Left lung (tissue), 4 donors: ENCODE measurements at regions not wholly inside any gene's neighbourhood (a gene's known extent, or its start where the extent isn't known, plus 50 kb on each side); places are given as distances from the start of the nearest gene placed in this dataset.
A peak's percentile ranks its signal among the peaks of the same experiment; 100 is the strongest.
"Not testable (repeated sequence)": the region's sequence is repeated elsewhere in the genome, so short reads cannot be mapped to it uniquely, and the experiment has no call there.

ENCODE experiments used
- ATAC-seq: fragments of 200-7000 bp; cut with Tn5 transposase; one replicate; pipeline ENCODE4 v1.9.1; 2020; ENCODE audit warnings: moderate library complexity
- DNase-seq, 4 donors: peaks; one replicate each; pipeline ENCODE4 v3.0.0-alpha.2; 2013 to 2020
- H3K27ac ChIP-seq, 2 donors: fragments of 200-600 bp; sonication (generic) in 1 of 2; one replicate each; pipeline versions ENCODE4 v1.5.0 to v1.8.0; 2020 to 2021
- H3K27me3 ChIP-seq, 2 donors: fragments of 200-600 bp; sonication (generic) in 1 of 2; one replicate each; pipeline versions ENCODE4 v1.5.0 to v1.8.0; 2020 to 2021
- H3K36me3 ChIP-seq, 2 donors: fragments of 200-600 bp; sonication (generic) in 1 of 2; one replicate each; pipeline versions ENCODE4 v1.5.0 to v1.8.0; 2020 to 2021
- H3K4me1 ChIP-seq, 2 donors: fragments of 200-600 bp; one replicate each; pipeline ENCODE4 v1.8.0; 2021
- H3K4me3 ChIP-seq, 2 donors: fragments of 200-600 bp; sonication (generic) in 1 of 2; one replicate each; pipeline versions ENCODE4 v1.5.0 to v1.8.0; 2020 to 2021; ENCODE audit warnings: mild to moderate bottlenecking in 1 of 2
- H3K9me3 ChIP-seq, 2 donors: fragments of 200-600 bp; sonication (generic) in 1 of 2; one replicate each; pipeline versions ENCODE4 v1.5.0 to v1.8.0; 2020 to 2021
- CTCF ChIP-seq, 2 donors: fragments of 200-600 bp; sonication (generic) in 1 of 2; IDR thresholded peaks; one replicate each; pipeline versions ENCODE4 v1.5.0 to v1.8.0; 2021; ENCODE audit warnings: antibody characterized with exemption in 2 of 2
- intact Hi-C, 2 donors: fragments of 100-400 bp; cut with DNase I; formaldehyde crosslinking; loops; one replicate each; pipeline versions ENCODE4 v1.11.2 to v1.14.2; 2022
- donor health status: DM: no; HTN: yes; CAD: no.
- donor health status: DM: no; HTN: no; CAD: no.

GRCh38 chr2:13266166-13266565 lies 549.4 kb downstream of the TRIB2 start:
- Histone ChIP-seq H3K4me1 (no peaks in the 10 kb centered on the region), H3K4me3 (no peak overlapping the region), H3K9me3 (no peaks in the 10 kb centered on the region), H3K36me3 (no peaks in the 10 kb centered on the region), H3K27me3 (no peaks in the 10 kb centered on the region), H3K27ac (no peak overlapping the region)
- intact Hi-C loops, result no loop called here
- ATAC-seq (no peak), DNase-seq (no peak)
- TF ChIP-seq CTCF (IDR thresholded peaks at IDR 0.05), result no peak

GRCh38 chr2:13284688-13285087 lies 568.0 kb downstream of the TRIB2 start:
- no peak overlapping the region for H3K4me3 ChIP-seq
- DNase-seq, result peak in 1 of 4 donors; percentile 51
- ATAC-seq, result no peak
- intact Hi-C loops, result no loop called here
- H3K4me1 ChIP-seq, result no peaks in the 10 kb centered on the region
- no peak overlapping the region for H3K27ac ChIP-seq
- H3K27me3 ChIP-seq, result no peaks in the 10 kb centered on the region
- no peak for TF ChIP-seq CTCF (IDR thresholded peaks at IDR 0.05)
- no peaks in the 10 kb centered on the region for H3K9me3 ChIP-seq
- H3K36me3 ChIP-seq, result no peaks in the 10 kb centered on the region

- no peak for TF ChIP-seq CTCF (IDR thresholded peaks at IDR 0.05)
- Histone ChIP-seq H3K27me3 (no peaks in the 10 kb centered on the region), H3K36me3 (no peaks in the 10 kb centered on the region), H3K9me3 (no peaks in the 10 kb centered on the region), H3K27ac (no peak overlapping the region), H3K4me3 (no peak overlapping the region), H3K4me1 (no peaks in the 10 kb centered on the region)
- DNase-seq, result no peak
- intact Hi-C loops, result no loop called here
- ATAC-seq, result no peak
Observed at GRCh38 chr2:13289310-13289709, 572.6 kb downstream of the TRIB2 start.

GRCh38 chr2:13308478-13308805 lies 591.7 kb downstream of the TRIB2 start:
- not testable (repeated sequence) for H3K27ac ChIP-seq, ATAC-seq, H3K36me3 ChIP-seq

GRCh38 chr2:13308989-13309388 lies 592.3 kb downstream of the TRIB2 start:
- Histone ChIP-seq H3K4me1 (no peaks in the 10 kb centered on the region), H3K36me3 (no peaks in the 10 kb centered on the region), H3K27me3 (no peaks in the 10 kb centered on the region), H3K4me3 (no peak overlapping the region), H3K27ac (no peak overlapping the region), H3K9me3 (peaks cover 0 to 28% of the 10 kb centered on the region in 2 donors)
- no peak for TF ChIP-seq CTCF (IDR thresholded peaks at IDR 0.05)
- no peak for ATAC-seq
- no peak for DNase-seq
- intact Hi-C loops, result no loop called here

More at GRCh38 chr2:13308478-13308805, 591.7 kb downstream of the TRIB2 start:
- DNase-seq, result peak in 1 of 4 donors; percentile 68
- H3K4me3 ChIP-seq, H3K27me3 ChIP-seq, intact Hi-C loops, H3K4me1 ChIP-seq: not testable (repeated sequence)
- H3K9me3 ChIP-seq, result peaks cover 0 to 28% of the 10 kb centered on the region in 2 donors

GRCh38 chr2:13332060-13332459 lies 615.3 kb downstream of the TRIB2 start:
- Histone ChIP-seq H3K4me1 (no peaks in the 10 kb centered on the region), H3K4me3 (no peak overlapping the region), H3K9me3 (peaks cover 0 to 3% of the 10 kb centered on the region in 2 donors), H3K36me3 (no peaks in the 10 kb centered on the region), H3K27ac (no peak overlapping the region), H3K27me3 (no peaks in the 10 kb centered on the region)
- no peak for ATAC-seq
- intact Hi-C loops, result no loop called here
- no peak for DNase-seq
- TF ChIP-seq CTCF (IDR thresholded peaks at IDR 0.05), result no peak

GRCh38 chr2:13334071-13334470 lies 617.3 kb downstream of the TRIB2 start:
- H3K9me3 ChIP-seq, intact Hi-C loops, H3K36me3 ChIP-seq: not testable (repeated sequence)

More at GRCh38 chr2:13334071-13334470, 617.3 kb downstream of the TRIB2 start:
- H3K27ac ChIP-seq, ATAC-seq, DNase-seq, H3K4me3 ChIP-seq, H3K4me1 ChIP-seq, H3K27me3 ChIP-seq: not testable (repeated sequence)
